ENCODE measurements at regions not wholly inside any gene's neighbourhood (a gene's known extent, or its start where the extent isn't known, plus 50 kb on each side); places are given as distances from the start of the nearest gene placed in this dataset.

DNA sequence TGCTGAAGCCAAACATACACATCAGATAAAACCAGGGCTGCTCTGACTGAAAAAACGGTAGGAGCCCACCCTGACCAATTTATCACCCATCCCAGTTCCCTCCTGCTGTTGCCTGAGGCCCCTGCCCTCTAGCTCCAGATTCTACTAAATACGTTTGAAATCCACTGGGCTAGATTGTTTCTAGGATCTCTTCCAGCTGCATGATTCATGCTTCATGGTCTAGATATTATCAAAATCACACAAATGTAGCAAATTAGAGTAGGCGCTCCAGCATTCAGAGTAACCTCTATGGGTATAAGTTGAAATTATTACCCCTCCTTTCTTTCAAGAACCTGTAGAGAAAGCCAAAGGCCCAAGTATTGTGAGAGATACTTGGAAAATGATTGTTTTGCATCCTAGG is 151.2 kb upstream of the FAM13C start:
- TF ChIP-seq, protein P1, sequence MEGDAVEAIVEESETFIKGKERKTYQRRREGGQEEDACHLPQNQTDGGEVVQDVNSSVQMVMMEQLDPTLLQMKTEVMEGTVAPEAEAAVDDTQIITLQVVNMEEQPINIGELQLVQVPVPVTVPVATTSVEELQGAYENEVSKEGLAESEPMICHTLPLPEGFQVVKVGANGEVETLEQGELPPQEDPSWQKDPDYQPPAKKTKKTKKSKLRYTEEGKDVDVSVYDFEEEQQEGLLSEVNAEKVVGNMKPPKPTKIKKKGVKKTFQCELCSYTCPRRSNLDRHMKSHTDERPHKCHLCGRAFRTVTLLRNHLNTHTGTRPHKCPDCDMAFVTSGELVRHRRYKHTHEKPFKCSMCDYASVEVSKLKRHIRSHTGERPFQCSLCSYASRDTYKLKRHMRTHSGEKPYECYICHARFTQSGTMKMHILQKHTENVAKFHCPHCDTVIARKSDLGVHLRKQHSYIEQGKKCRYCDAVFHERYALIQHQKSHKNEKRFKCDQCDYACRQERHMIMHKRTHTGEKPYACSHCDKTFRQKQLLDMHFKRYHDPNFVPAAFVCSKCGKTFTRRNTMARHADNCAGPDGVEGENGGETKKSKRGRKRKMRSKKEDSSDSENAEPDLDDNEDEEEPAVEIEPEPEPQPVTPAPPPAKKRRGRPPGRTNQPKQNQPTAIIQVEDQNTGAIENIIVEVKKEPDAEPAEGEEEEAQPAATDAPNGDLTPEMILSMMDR (conservative IDR thresholded peaks at IDR 0.05), result no peak
- no peak for TF ChIP-seq ZFX (IDR thresholded peaks at IDR 0.05)

Measured in C4-2B (cell line).